A549 (cell line): ENCODE measurements at regions not wholly inside any gene's neighbourhood (a gene's known extent, or its start where the extent isn't known, plus 50 kb on each side); places are given as distances from the start of the nearest gene placed in this dataset.

Source experiments
- ATAC-seq, 2 experiments: fragments of 200-7000 bp in 1 of 2; fragments of >200 bp in 1 of 2; cut with Nextera tagmentation in 1 of 2; cut with Tn5 transposase in 1 of 2; 3 replicates each; pipeline versions ENCODE4 v1.8.0 to v1.9.1; 2018 to 2020; ENCODE audit warnings: mild to moderate bottlenecking in 1 of 2, moderate library complexity in 1 of 2
- CTCF ChIA-PET: fragments of 300-600 bp; sonication (Branson Sonifier 250); formaldehyde crosslinking; extraction: SDS; loops from one replicate; lab custom pipeline; 2021; ENCODE audit warnings: antibody characterized with exemption, inconsistent platforms; lab: Yijun Ruan, JAX
- POLR2A ChIA-PET: fragments of 350-600 bp; formaldehyde crosslinking; extraction: SDS; loops from one replicate; lab custom pipeline; 2021; ENCODE audit warnings: antibody characterized with exemption, inconsistent platforms; lab: Yijun Ruan, JAX
- DNase-seq, 2 experiments: peaks; one replicate each; pipeline versions ENCODE4 v3.0.0 to v3.0.0-alpha.2; 2011 to 2016; ENCODE audit warnings: low read depth in 1 of 2, low spot score in 1 of 2
- FAIRE-seq: peaks from 2 replicates; lab custom pipeline; 2011; peaks lifted over from hg19 to GRCh38; lab: Jason Lieb, UNC
- H3K27ac ChIP-seq, 2 experiments: fragments of >200 bp; sonication (Bioruptor Twin); formaldehyde crosslinking; 3 replicates each; pipeline ENCODE4 v1.5.1; 2016 to 2017
- H3K4me1 ChIP-seq: fragments of >200 bp; sonication (Bioruptor Twin); formaldehyde crosslinking; 3 replicates; pipeline ENCODE4 v1.6.1; 2016
- H3K4me2 ChIP-seq: fragments of >200 bp; sonication (Bioruptor Twin); formaldehyde crosslinking; 3 replicates; pipeline ENCODE4 v1.6.1; 2016
- H3K4me3 ChIP-seq: fragments of >200 bp; sonication (Bioruptor Twin); formaldehyde crosslinking; 3 replicates; pipeline ENCODE4 v1.5.1; 2016
- H3K9me3 ChIP-seq: fragments of >200 bp; sonication (Bioruptor Twin); formaldehyde crosslinking; 3 replicates; pipeline ENCODE4 v1.6.1; 2016
- CBX8 ChIP-seq: fragments of 200-600 bp; sonication (generic); IDR thresholded peaks from 2 replicates; pipeline ENCODE4 v1.6.1; 2016
- CEBPB ChIP-seq, 2 experiments: fragments of >200 bp in 1 of 2; sonication (Bioruptor Twin) in 1 of 2; formaldehyde crosslinking in 1 of 2; IDR thresholded peaks; 2 replicates each; pipeline ENCODE4 v1.6.1; 2012 to 2016
- EHMT2 ChIP-seq: fragments of 200-600 bp; sonication (generic); IDR thresholded peaks from 2 replicates; pipeline ENCODE4 v1.6.1; 2016; ENCODE audit warnings: antibody characterized with exemption, low read depth, mild to moderate bottlenecking, moderate library complexity
- FOXS1 ChIP-seq: fragments of 250-450 bp; sonication (Bioruptor Pico); IDR thresholded peaks from 2 replicates; pipeline ENCODE4 v1.5.0; 2020; ENCODE audit warnings: mild to moderate bottlenecking, moderate library complexity
- JUNB ChIP-seq: fragments of >200 bp; sonication (Bioruptor Twin); formaldehyde crosslinking; IDR thresholded peaks from 2 replicates; pipeline ENCODE4 v1.6.1; 2016
- KDM1A ChIP-seq: fragments of 200-600 bp; sonication (generic); IDR thresholded peaks from 2 replicates; pipeline ENCODE4 v1.6.1; 2016; ENCODE audit warnings: low read depth, mild to moderate bottlenecking
- NFE2L2 ChIP-seq: fragments of 150-350 bp; conservative IDR thresholded peaks from 2 replicates; pipeline ENCODE4 v1.6.1; 2014; ENCODE audit warnings: low read length
- NR3C1 ChIP-seq: fragments of >200 bp; sonication (Bioruptor Twin); formaldehyde crosslinking; IDR thresholded peaks from 3 replicates; pipeline ENCODE4 v1.6.1; 2017
- PHF8 ChIP-seq: fragments of 200-600 bp; sonication (generic); IDR thresholded peaks from 2 replicates; pipeline ENCODE4 v1.6.1; 2016; ENCODE audit warnings: low read depth, mild to moderate bottlenecking, antibody characterized with exemption, moderate library complexity, borderline replicate concordance
- POLR2AphosphoS2 ChIP-seq: conservative IDR thresholded peaks from 2 replicates; pipeline ENCODE4 v1.6.1; 2012; ENCODE audit warnings: low read length, improper control_type of control experiment, inconsistent platforms
- RARB ChIP-seq: fragments of 250-450 bp; sonication (Bioruptor Pico); IDR thresholded peaks from 2 replicates; pipeline ENCODE4 v1.8.0; 2021; ENCODE audit warnings: mild to moderate bottlenecking, moderate library complexity
- RCOR1 ChIP-seq: fragments of 150-350 bp; IDR thresholded peaks from 2 replicates; pipeline ENCODE4 v1.6.1; 2014; ENCODE audit warnings: antibody characterized with exemption, low read length, low read depth
- RFX5 ChIP-seq: fragments of 450-650 bp; IDR thresholded peaks from 2 replicates; pipeline ENCODE4 v1.7.1; 2014; ENCODE audit warnings: antibody characterized with exemption, mild to moderate bottlenecking, moderate library complexity
- SMC3 ChIP-seq: fragments of >200 bp; sonication (Bioruptor Twin); formaldehyde crosslinking; IDR thresholded peaks from 3 replicates; pipeline ENCODE4 v1.6.1; 2018; ENCODE audit warnings: inconsistent platforms
- TFCP2L1 ChIP-seq: fragments of 250-450 bp; sonication (Bioruptor Pico); IDR thresholded peaks from 2 replicates; pipeline ENCODE4 v1.5.0; 2021; ENCODE audit warnings: mild to moderate bottlenecking
- ZC3H11A ChIP-seq: fragments of 450-650 bp; IDR thresholded peaks from 2 replicates; pipeline ENCODE4 v1.6.1; 2014; ENCODE audit warnings: antibody characterized with exemption, mild to moderate bottlenecking
- ZFP36 ChIP-seq: fragments of 450-650 bp; IDR thresholded peaks from 2 replicates; pipeline ENCODE4 v1.6.1; 2014; ENCODE audit warnings: borderline replicate concordance; ENCODE audit not compliant: partially characterized antibody
- WGBS: methylation state at CpG from one replicate; pipeline ENCODE4 v1.1.6; 2017; ENCODE audit errors: missing lambda C conversion rate; 5-methylcytosine and 5-hydroxymethylcytosine counted together
- TF ChIP-seq, protein P1 (sequence below): fragments of 150-350 bp; IDR thresholded peaks from 2 replicates; pipeline ENCODE4 v1.6.1; 2014; ENCODE audit warnings: low read depth, mild to moderate bottlenecking, low read length
- TF ChIP-seq, protein P2 (sequence below): fragments of 250-450 bp; sonication (Bioruptor Pico); IDR thresholded peaks from 2 replicates; pipeline ENCODE4 v1.5.0; 2020; ENCODE audit warnings: low read depth, mild to moderate bottlenecking, moderate library complexity
- TF ChIP-seq, protein P3 (sequence below): fragments of >200 bp; sonication (Bioruptor Twin); formaldehyde crosslinking; IDR thresholded peaks from 2 replicates; pipeline ENCODE4 v1.6.1; 2016

DNA sequence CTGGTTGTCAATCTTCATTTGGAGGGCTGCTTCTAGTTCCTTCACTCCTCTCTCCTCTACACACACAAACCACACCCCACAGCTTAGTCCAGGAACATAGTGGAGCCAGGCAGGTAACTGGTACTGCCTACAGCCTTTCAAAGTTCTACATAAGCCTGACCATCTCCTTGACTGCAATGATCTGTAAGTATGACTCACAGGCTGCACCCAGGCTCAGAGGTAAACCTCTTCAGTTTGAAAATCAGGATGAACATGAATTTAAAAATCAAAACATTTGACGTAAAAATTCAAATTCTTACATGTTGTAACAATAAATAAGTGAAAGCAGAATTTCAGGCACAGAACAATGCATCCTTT, 68.7 kb upstream of the C10orf120 start:
- Histone ChIP-seq H3K9me3 (no peaks in the 10 kb centered on the region), H3K27ac (no peak overlapping the region), H3K4me3 (no peak overlapping the region), H3K4me2 (no peak overlapping the region), H3K4me1 (no peaks in the 10 kb centered on the region)
- 7% methylated on average over 1 of the region's 1 CpG for WGBS
- ChIA-PET POLR2A (no interaction called here), CTCF (no interaction called here)
- ATAC-seq (no peak), FAIRE-seq (no peak), DNase-seq (no peak)
- TF ChIP-seq RARB (CRISPR knock-in tag) (no peak), EHMT2 (no peak), JUNB (no peak), TFCP2L1 (CRISPR knock-in tag) (no peak), CEBPB (IDR thresholded peaks at IDR 0.05) (no peak), ZC3H11A (no peak), CBX8 (no peak), RFX5 (no peak), KDM1A (no peak), NR3C1 (no peak), POLR2AphosphoS2 (no peak), PHF8 (no peak), SMC3 (no peak), RCOR1 (no peak)
- TF ChIP-seq, protein P1, sequence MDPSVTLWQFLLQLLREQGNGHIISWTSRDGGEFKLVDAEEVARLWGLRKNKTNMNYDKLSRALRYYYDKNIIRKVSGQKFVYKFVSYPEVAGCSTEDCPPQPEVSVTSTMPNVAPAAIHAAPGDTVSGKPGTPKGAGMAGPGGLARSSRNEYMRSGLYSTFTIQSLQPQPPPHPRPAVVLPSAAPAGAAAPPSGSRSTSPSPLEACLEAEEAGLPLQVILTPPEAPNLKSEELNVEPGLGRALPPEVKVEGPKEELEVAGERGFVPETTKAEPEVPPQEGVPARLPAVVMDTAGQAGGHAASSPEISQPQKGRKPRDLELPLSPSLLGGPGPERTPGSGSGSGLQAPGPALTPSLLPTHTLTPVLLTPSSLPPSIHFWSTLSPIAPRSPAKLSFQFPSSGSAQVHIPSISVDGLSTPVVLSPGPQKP = no peak

DNA sequence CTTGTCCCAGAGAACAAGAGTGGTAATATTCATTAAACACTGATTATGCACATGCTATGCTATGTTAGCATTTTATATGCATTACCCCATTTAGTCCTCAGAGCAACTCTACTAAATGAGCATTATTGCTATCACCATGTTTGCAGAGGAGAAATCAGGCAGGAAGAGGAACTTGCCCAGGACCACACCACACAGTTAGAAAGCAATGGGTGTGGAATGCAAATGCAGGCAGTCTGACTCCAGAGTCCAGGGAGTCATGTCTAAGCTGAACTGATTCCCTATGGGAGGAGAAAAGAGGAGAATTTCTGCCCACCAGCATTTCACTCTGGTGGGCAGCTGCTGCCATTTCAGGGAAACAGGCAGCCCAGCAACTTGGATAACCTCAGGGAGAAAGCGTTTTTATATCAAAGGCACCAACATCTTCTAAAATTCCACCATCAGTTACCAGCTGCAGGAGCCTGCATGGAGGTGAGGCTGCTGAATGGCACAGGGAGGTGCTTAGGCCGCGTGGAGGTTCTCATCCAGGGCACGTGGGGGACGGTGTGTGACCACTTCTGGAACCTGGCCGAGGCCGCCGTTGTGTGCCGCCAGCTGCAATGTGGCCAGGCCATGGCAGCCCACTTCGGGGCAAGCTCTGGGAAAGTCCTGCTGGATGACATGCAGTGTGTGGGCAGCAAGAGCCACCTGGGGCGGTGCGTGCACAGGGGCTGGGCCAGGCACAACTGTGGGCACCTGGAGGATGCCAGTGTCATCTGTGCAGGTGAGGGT, 68.2 kb upstream of the C10orf120 start:
- FAIRE-seq = no peak
- POLR2A ChIA-PET = no interaction called here
- CTCF ChIA-PET = no interaction called here
- TF ChIP-seq, protein P2, sequence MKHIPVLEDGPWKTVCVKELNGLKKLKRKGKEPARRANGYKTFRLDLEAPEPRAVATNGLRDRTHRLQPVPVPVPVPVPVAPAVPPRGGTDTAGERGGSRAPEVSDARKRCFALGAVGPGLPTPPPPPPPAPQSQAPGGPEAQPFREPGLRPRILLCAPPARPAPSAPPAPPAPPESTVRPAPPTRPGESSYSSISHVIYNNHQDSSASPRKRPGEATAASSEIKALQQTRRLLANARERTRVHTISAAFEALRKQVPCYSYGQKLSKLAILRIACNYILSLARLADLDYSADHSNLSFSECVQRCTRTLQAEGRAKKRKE (CRISPR knock-in tag) = no peak
- TF ChIP-seq CEBPB (IDR thresholded peaks at IDR 0.05) (no peak), RCOR1 (no peak), ZC3H11A (no peak), NFE2L2 (no peak)
- TF ChIP-seq, all 56 proteins: peak for 0
- Histone ChIP-seq H3K4me2 (no peak overlapping the region), H3K4me1 (no peaks in the 10 kb centered on the region), H3K4me3 (no peak overlapping the region), H3K9me3 (no peaks in the 10 kb centered on the region), H3K27ac (no peak overlapping the region)
- WGBS = 20% methylated on average over 10 of the region's 12 CpGs
- no peak for DNase-seq
- ATAC-seq = no peak

DNA sequence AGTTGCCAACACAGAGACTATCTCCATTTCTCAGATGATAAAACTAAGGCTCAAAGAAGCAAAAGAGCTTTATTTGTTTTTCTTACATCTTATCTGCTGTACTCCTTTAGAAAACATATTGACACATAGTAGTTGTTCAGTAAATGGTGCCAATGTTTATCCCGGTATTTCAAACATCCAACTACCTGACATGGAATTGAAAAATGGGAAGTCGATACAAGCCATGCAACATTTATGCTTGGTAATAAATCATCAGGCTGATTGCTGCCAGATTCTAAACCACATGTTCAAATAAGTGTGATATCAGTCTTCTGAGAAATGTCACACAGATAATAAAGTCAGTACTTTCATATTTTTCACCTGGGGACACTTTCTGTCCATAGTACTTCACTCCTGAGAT, 65.8 kb upstream of the C10orf120 start:
- CTCF ChIA-PET = no interaction called here
- no peak overlapping the region for H3K27ac ChIP-seq
- POLR2A ChIA-PET = no interaction called here
- H3K4me2 ChIP-seq = no peak overlapping the region
- DNase-seq (no peak), ATAC-seq (no peak), FAIRE-seq (no peak)
- TF ChIP-seq, protein P3, sequence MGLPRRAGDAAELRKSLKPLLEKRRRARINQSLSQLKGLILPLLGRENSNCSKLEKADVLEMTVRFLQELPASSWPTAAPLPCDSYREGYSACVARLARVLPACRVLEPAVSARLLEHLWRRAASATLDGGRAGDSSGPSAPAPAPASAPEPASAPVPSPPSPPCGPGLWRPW = no peak
- TF ChIP-seq FOXS1 (CRISPR knock-in tag) (no peak), ZC3H11A (no peak), RARB (CRISPR knock-in tag) (no peak), ZFP36 (no peak)
- TF ChIP-seq, protein P1 = no peak
- 0 out of 3 replicates have a peak, but pooled peaks cover 5% of the 10 kb centered on the region for H3K9me3 ChIP-seq
- H3K4me3 ChIP-seq = no peak overlapping the region
- no peaks in the 10 kb centered on the region for H3K4me1 ChIP-seq
- WGBS = 13% methylated on average over 2 of the region's 2 CpGs
